ENCODE measurements at regions not wholly inside any gene's neighbourhood (a gene's known extent, or its start where the extent isn't known, plus 50 kb on each side); places are given as distances from the start of the nearest gene placed in this dataset.

GRCh38 chr7:54858008-54858692 lies 99.1 kb upstream of the SEC61G start:
- Histone ChIP-seq H3K27ac (ENCODE audit: low read length) (no peak overlapping the region), H4K20me1 (ENCODE audit: insufficient read depth, low read length) (no peaks in the 10 kb centered on the region), H3K36me3 (ENCODE audit: insufficient read depth, low read length) (no peaks in the 10 kb centered on the region), H3K79me2 (ENCODE audit: insufficient read depth, low read length) (no peaks in the 10 kb centered on the region), H3K27me3 (ENCODE audit: insufficient read depth, low read length, poor library complexity) (no peaks in the 10 kb centered on the region), H3K9ac (ENCODE audit: low read depth, low read length) (no peak overlapping the region), H3K4me2 (ENCODE audit: insufficient read depth, low read length) (no peak overlapping the region), H3K4me3 (ENCODE audit: low read depth in 1 of 2, low read length in 2 of 2) (no peak overlapping the region), H3K4me1 (ENCODE audit: insufficient read depth, low read length) (no peaks in the 10 kb centered on the region), H3K9me3 (ENCODE audit: insufficient read depth, low read length, severe bottlenecking) (no peaks in the 10 kb centered on the region), H2AFZ (ENCODE audit: low read depth, low read length) (no peak overlapping the region)
- TF ChIP-seq CTCF (IDR thresholded peaks at IDR 0.05; ENCODE audit: borderline replicate concordance, extremely low read depth, low read length, poor library complexity, severe bottlenecking) (no peak), EZH2 (IDR thresholded peaks at IDR 0.05; ENCODE audit: borderline replicate concordance, low read depth, low read length, severe bottlenecking) (no peak)
- DNase-seq: no peak
- ATAC-seq (ENCODE audit: insufficient read depth, low read depth): no peak

GRCh38 chr7:54859066-54859465 lies 100.1 kb upstream of the SEC61G start:
- Histone ChIP-seq H3K27ac (ENCODE audit: low read length) (no peak overlapping the region), H2AFZ (ENCODE audit: low read depth, low read length) (no peak overlapping the region), H3K36me3 (ENCODE audit: insufficient read depth, low read length) (no peaks in the 10 kb centered on the region), H3K79me2 (ENCODE audit: insufficient read depth, low read length) (no peaks in the 10 kb centered on the region), H3K4me2 (ENCODE audit: insufficient read depth, low read length) (no peak overlapping the region), H3K27me3 (ENCODE audit: insufficient read depth, low read length, poor library complexity) (no peaks in the 10 kb centered on the region), H3K9ac (ENCODE audit: low read depth, low read length) (no peak overlapping the region), H4K20me1 (ENCODE audit: insufficient read depth, low read length) (no peaks in the 10 kb centered on the region), H3K4me3 (ENCODE audit: low read depth in 1 of 2, low read length in 2 of 2) (no peak overlapping the region), H3K9me3 (ENCODE audit: insufficient read depth, low read length, severe bottlenecking) (no peaks in the 10 kb centered on the region), H3K4me1 (ENCODE audit: insufficient read depth, low read length) (no peaks in the 10 kb centered on the region)
- DNase-seq (no peak), ATAC-seq (ENCODE audit: insufficient read depth, low read depth) (no peak)
- no peak for TF ChIP-seq CTCF (IDR thresholded peaks at IDR 0.05; ENCODE audit: borderline replicate concordance, extremely low read depth, low read length, poor library complexity, severe bottlenecking)
- no peak for TF ChIP-seq EZH2 (IDR thresholded peaks at IDR 0.05; ENCODE audit: borderline replicate concordance, low read depth, low read length, severe bottlenecking)

- Histone ChIP-seq H3K4me2 (ENCODE audit: insufficient read depth, low read length) (no peak overlapping the region), H3K4me3 (ENCODE audit: low read depth in 1 of 2, low read length in 2 of 2) (no peak overlapping the region), H3K9ac (ENCODE audit: low read depth, low read length) (no peak overlapping the region), H3K27ac (ENCODE audit: low read length) (no peak overlapping the region), H3K4me1 (ENCODE audit: insufficient read depth, low read length) (no peaks in the 10 kb centered on the region), H3K79me2 (ENCODE audit: insufficient read depth, low read length) (no peaks in the 10 kb centered on the region), H3K36me3 (ENCODE audit: insufficient read depth, low read length) (no peaks in the 10 kb centered on the region), H2AFZ (ENCODE audit: low read depth, low read length) (no peak overlapping the region), H3K9me3 (ENCODE audit: insufficient read depth, low read length, severe bottlenecking) (no peaks in the 10 kb centered on the region), H3K27me3 (ENCODE audit: insufficient read depth, low read length, poor library complexity) (no peaks in the 10 kb centered on the region), H4K20me1 (ENCODE audit: insufficient read depth, low read length) (no peaks in the 10 kb centered on the region)
- TF ChIP-seq CTCF (IDR thresholded peaks at IDR 0.05; ENCODE audit: borderline replicate concordance, extremely low read depth, low read length, poor library complexity, severe bottlenecking) (no peak), EZH2 (IDR thresholded peaks at IDR 0.05; ENCODE audit: borderline replicate concordance, low read depth, low read length, severe bottlenecking) (no peak)
- DNase-seq: no peak
- no peak for ATAC-seq (ENCODE audit: insufficient read depth, low read depth)
Observed at GRCh38 chr7:54859545-54859944, 100.5 kb upstream of the SEC61G start.
